ENCODE measurements at regions not wholly inside any gene's neighbourhood (a gene's known extent, or its start where the extent isn't known, plus 50 kb on each side); places are given as distances from the start of the nearest gene placed in this dataset.

DNA sequence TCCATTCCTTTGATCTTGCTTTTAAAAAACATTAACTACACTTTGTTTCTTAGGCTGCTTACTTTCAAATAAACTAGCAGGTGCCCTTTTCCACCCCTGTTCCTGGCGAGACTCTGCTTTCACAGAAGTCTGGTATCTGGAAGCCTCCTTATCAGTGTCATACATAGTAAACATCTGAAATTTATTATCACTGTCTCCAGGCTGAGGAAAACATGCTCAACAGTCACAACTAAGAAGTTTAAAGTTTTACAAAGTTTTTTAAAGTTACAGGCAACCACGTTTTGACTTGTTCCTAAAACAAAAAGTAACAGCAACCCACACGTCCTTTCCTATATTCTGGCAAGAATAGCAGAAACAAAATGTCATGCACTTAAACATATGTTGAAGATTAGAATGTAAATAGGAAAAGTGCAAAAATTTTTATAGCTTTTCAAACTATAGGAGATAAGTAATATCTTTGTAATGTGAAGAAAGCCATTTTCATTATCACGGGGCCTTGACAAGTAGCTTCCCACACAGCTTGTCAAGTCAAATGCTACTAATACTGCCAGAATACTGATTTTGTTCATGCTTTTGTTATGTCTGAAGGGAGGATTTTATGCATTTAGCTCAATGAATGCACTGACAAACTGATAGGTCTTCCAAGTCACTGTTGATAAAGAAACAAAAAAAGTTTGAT, 275.2 kb upstream of the KCNMB2 start:
- BruUV-seq (replicated peaks), result no TSS peak
- Histone ChIP-seq H3K9me3 (ENCODE audit: low read length) (no peaks in the 10 kb centered on the region), H3K4me2 (ENCODE audit: low read depth, low read length) (no peak overlapping the region), H3K27ac (ENCODE audit: extremely low read length, insufficient read depth, low read length) (no peak overlapping the region), H3K9ac (ENCODE audit: insufficient read depth, low read depth, low read length) (no peak overlapping the region), H3K36me3 (replicated peaks in 1 of 2; ENCODE audit: control insufficient read depth in 1 of 2, insufficient read depth in 2 of 2, low read length in 2 of 2) (no peaks in the 10 kb centered on the region), H3K27me3 (ENCODE audit: control insufficient read depth in 1 of 2, insufficient read depth in 2 of 2, low read length in 2 of 2) (no peaks in the 10 kb centered on the region), H3K4me3 (replicated peaks in 1 of 3; ENCODE audit: insufficient read depth in 1 of 3, low read depth in 2 of 3, low read length in 3 of 3) (no peak overlapping the region), H3K79me2 (ENCODE audit: insufficient read depth, low read length) (no peaks in the 10 kb centered on the region), H4K20me1 (ENCODE audit: insufficient read depth, low read length) (no peaks in the 10 kb centered on the region), H2AFZ (ENCODE audit: low read length) (no peak overlapping the region), H3K4me1 (ENCODE audit: insufficient read depth, low read length) (no peaks in the 10 kb centered on the region)
- in situ Hi-C loops (cut with HindIII; ENCODE audit: extremely low pct_ligation_motif_present, low pct_unique_long_range_greater_than_20kb), result no loop called here
- ChIA-PET CTCF (ENCODE audit: low intra/inter-chr PET ratio, low total read pairs) (no interaction called here), POLR2A (no interaction called here)
- TF ChIP-seq, protein P1, sequence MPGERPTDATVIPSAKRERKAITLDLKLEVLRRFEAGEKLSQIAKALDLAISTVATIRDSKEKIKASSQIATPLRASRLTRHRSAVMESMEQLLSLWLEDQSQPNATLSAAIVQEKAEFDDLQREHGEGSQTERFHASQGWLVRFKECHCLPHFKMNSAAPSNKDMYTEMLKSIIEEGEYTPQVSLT (CRISPR knock-in tag; IDR thresholded peaks at IDR 0.05; ENCODE audit: borderline replicate concordance, low read depth), result no peak
- TF ChIP-seq ZBTB8A (CRISPR knock-in tag; IDR thresholded peaks at IDR 0.05; ENCODE audit: borderline replicate concordance, low read depth) (no peak), IKZF1 (IDR thresholded peaks at IDR 0.05) (no peak), PRMT3 (CRISPR knock-in tag; IDR thresholded peaks at IDR 0.05; ENCODE audit: borderline replicate concordance, low read depth) (no peak), ATM (IDR thresholded peaks at IDR 0.05; ENCODE audit: borderline replicate concordance) (no peak), ZNF781 (CRISPR knock-in tag; IDR thresholded peaks at IDR 0.05; ENCODE audit: borderline replicate concordance, not compliant biosample characterization) (no peak), NFKB2 (CRISPR knock-in tag; IDR thresholded peaks at IDR 0.05; ENCODE audit: borderline replicate concordance) (no peak), RARG (CRISPR knock-in tag; IDR thresholded peaks at IDR 0.05; ENCODE audit: low read depth) (no peak)
- TF ChIP-seq, protein P2, sequence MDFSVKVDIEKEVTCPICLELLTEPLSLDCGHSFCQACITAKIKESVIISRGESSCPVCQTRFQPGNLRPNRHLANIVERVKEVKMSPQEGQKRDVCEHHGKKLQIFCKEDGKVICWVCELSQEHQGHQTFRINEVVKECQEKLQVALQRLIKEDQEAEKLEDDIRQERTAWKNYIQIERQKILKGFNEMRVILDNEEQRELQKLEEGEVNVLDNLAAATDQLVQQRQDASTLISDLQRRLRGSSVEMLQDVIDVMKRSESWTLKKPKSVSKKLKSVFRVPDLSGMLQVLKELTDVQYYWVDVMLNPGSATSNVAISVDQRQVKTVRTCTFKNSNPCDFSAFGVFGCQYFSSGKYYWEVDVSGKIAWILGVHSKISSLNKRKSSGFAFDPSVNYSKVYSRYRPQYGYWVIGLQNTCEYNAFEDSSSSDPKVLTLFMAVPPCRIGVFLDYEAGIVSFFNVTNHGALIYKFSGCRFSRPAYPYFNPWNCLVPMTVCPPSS (IDR thresholded peaks at IDR 0.05), result no peak
- TF ChIP-seq, protein P3, sequence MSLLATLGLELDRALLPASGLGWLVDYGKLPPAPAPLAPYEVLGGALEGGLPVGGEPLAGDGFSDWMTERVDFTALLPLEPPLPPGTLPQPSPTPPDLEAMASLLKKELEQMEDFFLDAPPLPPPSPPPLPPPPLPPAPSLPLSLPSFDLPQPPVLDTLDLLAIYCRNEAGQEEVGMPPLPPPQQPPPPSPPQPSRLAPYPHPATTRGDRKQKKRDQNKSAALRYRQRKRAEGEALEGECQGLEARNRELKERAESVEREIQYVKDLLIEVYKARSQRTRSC (CRISPR knock-in tag; IDR thresholded peaks at IDR 0.05; ENCODE audit: low read depth), result no peak
- no peak for DNase-seq (ENCODE audit: low spot score)
- ATAC-seq, result no peak
- no peak for FAIRE-seq
- intact Hi-C loops (cut with micrococcal nuclease; ENCODE audit: unreplicated experiment), result no loop called here
- 1% methylated on average over 4 of the region's 4 CpGs for WGBS (ENCODE audit: low lambda C conversion rate)
